A549 (cell line): ENCODE measurements at regions not wholly inside any gene's neighbourhood (a gene's known extent, or its start where the extent isn't known, plus 50 kb on each side); places are given as distances from the start of the nearest gene placed in this dataset.

ENCODE experiments used
- CBX2 ChIP-seq: fragments of 200-600 bp; sonication (generic); IDR thresholded peaks from 2 replicates; pipeline ENCODE4 v1.6.1; 2016; ENCODE audit warnings: low read depth, mild to moderate bottlenecking, borderline replicate concordance
- CTCF ChIP-seq: fragments of >200 bp; sonication (Bioruptor Twin); formaldehyde crosslinking; IDR thresholded peaks from 3 replicates; pipeline ENCODE4 v1.5.1; 2016
- E2F6 ChIP-seq: IDR thresholded peaks from 2 replicates; pipeline ENCODE4 v1.6.1; 2012; ENCODE audit warnings: low read depth, borderline replicate concordance
- MAFK ChIP-seq: fragments of 450-650 bp; IDR thresholded peaks from 2 replicates; pipeline ENCODE4 v1.6.1; 2014; ENCODE audit not compliant: partially characterized antibody
- POLR2A ChIP-seq: IDR thresholded peaks from 2 replicates; pipeline ENCODE4 v1.6.1; 2012; ENCODE audit warnings: mild to moderate bottlenecking, low read length
- RCOR1 ChIP-seq: fragments of 150-350 bp; IDR thresholded peaks from 2 replicates; pipeline ENCODE4 v1.6.1; 2014; ENCODE audit warnings: antibody characterized with exemption, low read length, low read depth

GRCh38 chr3:110164632-110165369 is 827.5 kb upstream of the DPPA4 start:
- TF ChIP-seq CTCF (no peak), MAFK (no peak), POLR2A (no peak), RCOR1 (no peak), E2F6 (no peak), CBX2 (no peak)
